Osteoblast (primary cell): ENCODE measurements at regions not wholly inside any gene's neighbourhood (a gene's known extent, or its start where the extent isn't known, plus 50 kb on each side); places are given as distances from the start of the nearest gene placed in this dataset.

Experiments used
- DNase-seq: peaks from one replicate; pipeline ENCODE4 v3.0.0; 2011; ENCODE audit warnings: low spot score, mixed read lengths; ENCODE audit not compliant: insufficient read length; ENCODE audit errors: missing footprints
- H2AFZ ChIP-seq: 2 replicates; pipeline ENCODE4 v1.6.0; 2011; ENCODE audit warnings: mild to moderate bottlenecking, low read length
- H3K27ac ChIP-seq: 2 replicates; pipeline ENCODE4 v1.5.1; 2011; ENCODE audit warnings: mild to moderate bottlenecking, low read depth, low read length, moderate library complexity
- H3K27me3 ChIP-seq: 2 replicates; pipeline ENCODE4 v1.6.0; 2012; ENCODE audit warnings: mild to moderate bottlenecking, control low read depth, inconsistent platforms, low read length, moderate library complexity; ENCODE audit not compliant: insufficient read depth
- H3K36me3 ChIP-seq: 2 replicates; pipeline ENCODE4 v1.5.1; 2011; ENCODE audit warnings: mild to moderate bottlenecking, low read length, control low read depth, moderate library complexity; ENCODE audit not compliant: insufficient read depth
- H3K4me1 ChIP-seq: 2 replicates; pipeline ENCODE4 v1.5.1; 2011; ENCODE audit warnings: mild to moderate bottlenecking, low read length, control low read depth, moderate library complexity; ENCODE audit not compliant: insufficient read depth
- H3K4me2 ChIP-seq: 2 replicates; pipeline ENCODE4 v1.6.0; 2011; ENCODE audit warnings: mild to moderate bottlenecking, low read length; ENCODE audit not compliant: insufficient read depth
- H3K4me3 ChIP-seq: fragments of 200-600 bp; sonication (generic); 3 replicates; pipeline ENCODE4 v1.5.1; 2012; ENCODE audit warnings: mild to moderate bottlenecking, low read length, inconsistent platforms; ENCODE audit not compliant: insufficient read depth
- H3K79me2 ChIP-seq: 2 replicates; pipeline ENCODE4 v1.6.0; 2012; ENCODE audit warnings: mild to moderate bottlenecking, low read length, control low read depth, inconsistent platforms; ENCODE audit not compliant: insufficient read depth
- H3K9me3 ChIP-seq: 2 replicates; pipeline ENCODE4 v1.5.1; 2011; ENCODE audit warnings: low read depth, low read length, control low read depth
- H4K20me1 ChIP-seq: 2 replicates; pipeline ENCODE4 v1.6.0; 2012; ENCODE audit warnings: mild to moderate bottlenecking, low read length, control low read depth; ENCODE audit not compliant: insufficient read depth
- TF ChIP-seq, protein P1 (sequence below): IDR thresholded peaks from 2 replicates; pipeline ENCODE4 v1.5.1; 2011; ENCODE audit warnings: mild to moderate bottlenecking, low read depth, low read length, moderate library complexity; ENCODE audit errors: extremely low read depth

DNA sequence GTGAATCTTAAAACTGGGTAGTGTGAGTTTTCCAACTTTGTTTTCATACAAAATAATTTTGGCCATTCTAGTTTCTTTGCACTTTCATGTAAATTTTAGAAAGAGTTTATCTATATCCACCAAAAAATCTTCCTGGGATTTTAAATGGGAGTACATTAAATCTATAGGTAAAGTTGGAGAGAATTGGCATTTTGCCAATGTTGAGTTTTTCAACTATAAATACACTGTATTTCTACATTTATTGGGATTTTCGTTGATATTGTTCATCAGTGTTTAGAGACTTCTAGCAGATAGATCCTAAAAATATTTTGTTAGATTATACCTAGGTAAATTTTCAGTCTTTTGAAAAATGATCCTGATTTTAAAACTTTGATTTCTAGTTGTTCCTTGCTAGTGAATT lies 83.1 kb upstream of the CCDC54 start:
- no peak overlapping the region for H3K27ac ChIP-seq
- H4K20me1 ChIP-seq = no peaks in the 10 kb centered on the region
- H3K27me3 ChIP-seq = no peaks in the 10 kb centered on the region
- H3K79me2 ChIP-seq = no peaks in the 10 kb centered on the region
- DNase-seq = no peak
- H3K4me2 ChIP-seq = no peak overlapping the region
- no peaks in the 10 kb centered on the region for H3K4me1 ChIP-seq
- no peaks in the 10 kb centered on the region for H3K36me3 ChIP-seq
- H3K4me3 ChIP-seq = no peak overlapping the region
- TF ChIP-seq, protein P1, sequence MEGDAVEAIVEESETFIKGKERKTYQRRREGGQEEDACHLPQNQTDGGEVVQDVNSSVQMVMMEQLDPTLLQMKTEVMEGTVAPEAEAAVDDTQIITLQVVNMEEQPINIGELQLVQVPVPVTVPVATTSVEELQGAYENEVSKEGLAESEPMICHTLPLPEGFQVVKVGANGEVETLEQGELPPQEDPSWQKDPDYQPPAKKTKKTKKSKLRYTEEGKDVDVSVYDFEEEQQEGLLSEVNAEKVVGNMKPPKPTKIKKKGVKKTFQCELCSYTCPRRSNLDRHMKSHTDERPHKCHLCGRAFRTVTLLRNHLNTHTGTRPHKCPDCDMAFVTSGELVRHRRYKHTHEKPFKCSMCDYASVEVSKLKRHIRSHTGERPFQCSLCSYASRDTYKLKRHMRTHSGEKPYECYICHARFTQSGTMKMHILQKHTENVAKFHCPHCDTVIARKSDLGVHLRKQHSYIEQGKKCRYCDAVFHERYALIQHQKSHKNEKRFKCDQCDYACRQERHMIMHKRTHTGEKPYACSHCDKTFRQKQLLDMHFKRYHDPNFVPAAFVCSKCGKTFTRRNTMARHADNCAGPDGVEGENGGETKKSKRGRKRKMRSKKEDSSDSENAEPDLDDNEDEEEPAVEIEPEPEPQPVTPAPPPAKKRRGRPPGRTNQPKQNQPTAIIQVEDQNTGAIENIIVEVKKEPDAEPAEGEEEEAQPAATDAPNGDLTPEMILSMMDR = no peak
- H2AFZ ChIP-seq = no peak overlapping the region
- no peaks in the 10 kb centered on the region for H3K9me3 ChIP-seq

DNA sequence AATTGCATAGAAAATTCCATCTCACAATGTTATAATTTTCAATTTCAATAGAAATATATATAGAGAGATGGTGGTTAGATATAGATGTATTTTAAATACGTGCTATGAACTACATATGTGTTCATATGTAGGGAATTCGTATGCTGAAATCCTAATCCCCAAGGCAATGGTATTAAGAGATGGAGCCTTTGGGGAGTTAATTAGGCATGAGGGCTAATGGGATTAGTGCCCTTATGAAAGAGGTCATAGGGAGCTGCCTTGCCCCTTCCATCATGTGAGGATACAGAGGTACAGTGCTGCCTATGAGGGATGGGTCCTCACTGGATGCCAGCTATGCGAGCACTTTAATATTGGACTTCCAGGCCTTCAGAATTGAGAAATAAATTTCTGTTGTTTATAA lies 79.6 kb upstream of the CCDC54 start:
- H3K36me3 ChIP-seq = no peaks in the 10 kb centered on the region
- no peak overlapping the region for H3K27ac ChIP-seq
- no peaks in the 10 kb centered on the region for H4K20me1 ChIP-seq
- no peak overlapping the region for H2AFZ ChIP-seq
- no peaks in the 10 kb centered on the region for H3K4me1 ChIP-seq
- no peaks in the 10 kb centered on the region for H3K9me3 ChIP-seq
- TF ChIP-seq, protein P1 = no peak
- no peak overlapping the region for H3K4me2 ChIP-seq
- DNase-seq = no peak
- H3K27me3 ChIP-seq = no peaks in the 10 kb centered on the region
- H3K4me3 ChIP-seq = no peak overlapping the region
- no peaks in the 10 kb centered on the region for H3K79me2 ChIP-seq

DNA sequence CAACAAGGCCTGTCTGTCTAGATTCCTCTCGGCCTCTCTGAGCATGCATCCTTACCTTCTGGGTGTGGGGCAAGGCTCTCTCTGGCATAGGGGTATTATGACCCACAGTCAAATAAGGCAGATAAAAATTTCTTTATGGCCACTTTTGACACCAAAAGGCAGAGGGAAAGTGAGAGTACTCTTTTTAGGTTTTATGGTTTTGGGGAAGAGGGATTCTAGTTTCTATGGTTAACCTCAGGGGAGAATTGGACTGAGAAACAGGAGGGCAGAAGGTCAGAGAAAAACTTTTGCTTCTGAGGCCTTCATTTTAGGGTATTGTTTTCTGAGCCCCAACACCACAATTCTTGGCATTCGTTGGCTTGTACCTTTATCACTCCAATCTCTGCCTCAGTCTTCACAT lies 70.0 kb upstream of the CCDC54 start:
- H3K4me3 ChIP-seq = no peak overlapping the region
- H3K4me2 ChIP-seq = no peak overlapping the region
- no peaks in the 10 kb centered on the region for H3K9me3 ChIP-seq
- H3K4me1 ChIP-seq = no peaks in the 10 kb centered on the region
- H3K79me2 ChIP-seq = no peaks in the 10 kb centered on the region
- TF ChIP-seq, protein P1 = no peak
- no peaks in the 10 kb centered on the region for H4K20me1 ChIP-seq
- no peak overlapping the region for H3K27ac ChIP-seq
- H2AFZ ChIP-seq = no peak overlapping the region
- H3K36me3 ChIP-seq = no peaks in the 10 kb centered on the region
- DNase-seq = no peak
- H3K27me3 ChIP-seq = peaks cover 5% of the 10 kb centered on the region

DNA sequence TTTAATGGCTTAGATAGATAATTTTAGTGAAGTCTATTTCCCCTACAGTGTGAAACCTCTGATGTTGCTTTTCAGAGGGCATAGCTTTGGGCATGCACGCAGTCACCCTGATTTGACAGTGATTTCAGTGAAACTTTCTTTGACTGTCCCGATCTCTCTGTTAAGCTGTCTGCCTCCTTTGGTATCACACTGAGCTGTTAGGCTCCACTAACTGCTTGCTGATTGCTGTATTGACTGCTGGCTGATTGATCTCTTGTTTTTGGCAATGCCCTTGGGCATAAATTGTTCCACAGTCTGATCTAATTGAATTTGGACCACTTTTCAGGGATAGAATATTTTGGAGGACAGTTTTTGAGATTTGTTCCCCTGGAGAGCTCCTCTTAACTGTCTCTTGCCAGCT lies 68.5 kb upstream of the CCDC54 start:
- H3K27ac ChIP-seq = no peak overlapping the region
- no peak overlapping the region for H3K4me2 ChIP-seq
- TF ChIP-seq, protein P1 = no peak
- H3K27me3 ChIP-seq = peaks cover 5% of the 10 kb centered on the region
- H3K36me3 ChIP-seq = no peaks in the 10 kb centered on the region
- no peak overlapping the region for H3K4me3 ChIP-seq
- no peaks in the 10 kb centered on the region for H3K9me3 ChIP-seq
- no peaks in the 10 kb centered on the region for H3K4me1 ChIP-seq
- no peaks in the 10 kb centered on the region for H4K20me1 ChIP-seq
- DNase-seq = no peak
- no peaks in the 10 kb centered on the region for H3K79me2 ChIP-seq
- H2AFZ ChIP-seq = no peak overlapping the region
